ENCODE measurements at regions not wholly inside any gene's neighbourhood (a gene's known extent, or its start where the extent isn't known, plus 50 kb on each side); places are given as distances from the start of the nearest gene placed in this dataset.
"Not testable (repeated sequence)": the region's sequence is repeated elsewhere in the genome, so short reads cannot be mapped to it uniquely, and the experiment has no call there.

GRCh38 chr21:27060190-27060589 is 93.3 kb upstream of the ADAMTS5 start:
- no peak for DNase-seq

- no peak for DNase-seq
These were observed 92.1 kb upstream of the ADAMTS5 start for GRCh38 chr21:27058673-27059605.

GRCh38 chr21:27057997-27058396 is 91.1 kb upstream of the ADAMTS5 start:
- no peak for DNase-seq

GRCh38 chr21:27047658-27048314 is 80.9 kb upstream of the ADAMTS5 start:
- DNase-seq: no peak

GRCh38 chr21:27047283-27047657 is 80.4 kb upstream of the ADAMTS5 start:
- no peak for DNase-seq

GRCh38 chr21:27045281-27045985 is 78.5 kb upstream of the ADAMTS5 start:
- DNase-seq: no peak

- DNase-seq: no peak
These were observed 76.5 kb upstream of the ADAMTS5 start for GRCh38 chr21:27043377-27043776.

- no peak for DNase-seq
These were observed 74.0 kb upstream of the ADAMTS5 start for GRCh38 chr21:27040738-27041469.

GRCh38 chr21:27036736-27037301 is 69.9 kb upstream of the ADAMTS5 start:
- DNase-seq: no peak

GRCh38 chr21:27035791-27036190 is 68.9 kb upstream of the ADAMTS5 start:
- no peak for DNase-seq

- no peak for DNase-seq
These were observed 67.9 kb upstream of the ADAMTS5 start for GRCh38 chr21:27034796-27035195.

GRCh38 chr21:27033471-27033870 is 66.6 kb upstream of the ADAMTS5 start:
- no peak for DNase-seq

- no peak for DNase-seq
These were observed 59.6 kb upstream of the ADAMTS5 start for GRCh38 chr21:27026501-27026900.

- DNase-seq: not testable (repeated sequence)
These were observed 58.8 kb upstream of the ADAMTS5 start for GRCh38 chr21:27025708-27026107.

GRCh38 chr21:27024971-27025370 is 58.1 kb upstream of the ADAMTS5 start:
- no peak for DNase-seq

- DNase-seq: no peak
These were observed 57.4 kb upstream of the ADAMTS5 start for GRCh38 chr21:27024301-27024700.

- DNase-seq: no peak
These were observed 56.3 kb upstream of the ADAMTS5 start for GRCh38 chr21:27023186-27023585.

- DNase-seq: no peak
These were observed 54.9 kb upstream of the ADAMTS5 start for GRCh38 chr21:27021801-27022200.

- DNase-seq: no peak
These were observed 54.2 kb upstream of the ADAMTS5 start for GRCh38 chr21:27021046-27021445.

GRCh38 chr21:27017246-27017645 is 50.4 kb upstream of the ADAMTS5 start:
- DNase-seq: no peak

Data from activated effector memory CD4-positive, alpha-beta T cell treated with anti-CD3 and anti-CD28 coated beads, Interleukin-2, amount 50 U/mL, for 16 hours (primary cell).